IPS-NIHi11 (cell line): ENCODE measurements at regions not wholly inside any gene's neighbourhood (a gene's known extent, or its start where the extent isn't known, plus 50 kb on each side); places are given as distances from the start of the nearest gene placed in this dataset.

Experiments used
- DNase-seq: peaks from one replicate; pipeline ENCODE4 v3.0.0; 2012; ENCODE audit warnings: mixed read lengths, low spot score

DNA sequence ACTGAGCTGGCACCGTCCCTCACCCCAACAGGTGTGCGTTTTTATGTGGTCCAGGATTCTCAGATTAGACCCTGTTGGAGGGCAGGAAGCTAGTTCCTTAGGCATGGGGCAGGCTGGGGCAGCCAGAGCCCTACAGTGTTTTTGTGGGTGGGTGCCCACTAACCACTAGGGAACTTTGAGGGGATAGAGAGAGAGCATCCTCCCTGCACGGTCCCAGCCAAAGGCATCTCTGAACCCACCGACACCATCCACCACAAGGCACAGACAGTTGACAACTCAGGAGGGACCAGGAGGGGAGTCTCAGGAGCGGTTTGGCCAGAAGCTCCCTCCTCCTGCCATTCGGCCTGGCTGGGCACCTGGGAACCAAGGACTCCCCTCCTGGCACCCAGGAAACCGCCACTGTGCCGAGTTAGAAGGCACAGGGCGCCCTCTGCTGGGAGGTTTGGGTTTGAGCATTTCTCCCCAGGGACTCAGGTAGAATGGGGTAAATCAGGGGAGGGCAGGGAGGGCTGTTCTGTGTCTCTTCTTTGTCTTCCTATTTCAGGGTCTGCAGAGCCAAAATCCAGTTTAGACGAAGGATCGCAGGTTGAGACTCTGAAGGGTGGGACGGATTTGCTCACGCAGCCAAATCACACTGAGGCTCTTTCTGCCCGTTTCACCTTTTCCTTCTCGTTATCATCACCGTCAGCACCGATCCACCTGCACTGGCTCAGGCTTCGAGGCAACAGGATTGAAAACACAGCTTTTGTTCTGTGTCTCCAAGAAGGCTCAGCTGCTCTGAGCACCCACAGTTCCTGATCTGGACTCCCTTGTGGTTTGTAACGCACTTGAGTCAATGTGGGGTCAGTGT lies 84.8 kb upstream of the COL13A1 start:
- DNase-seq: peak; percentile 87

DNA sequence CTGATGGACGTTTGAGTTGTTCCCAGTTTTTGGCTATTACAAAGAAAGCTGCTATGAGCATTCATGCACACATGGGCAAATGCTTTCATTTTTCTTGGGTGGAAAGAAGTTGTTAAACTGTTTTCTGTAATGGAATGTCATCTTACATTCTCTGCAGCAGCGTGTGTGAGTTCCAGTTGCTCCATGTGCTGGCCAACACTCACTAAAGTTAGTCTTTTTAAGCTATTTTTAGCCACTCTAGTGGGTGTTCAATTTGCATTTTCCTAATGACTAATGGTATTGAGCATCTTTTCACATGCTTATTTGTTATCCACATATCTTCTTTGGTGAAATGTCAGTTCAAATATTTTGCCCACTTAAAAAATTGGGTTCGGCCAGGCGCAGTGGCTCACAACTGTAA lies 82.8 kb upstream of the COL13A1 start:
- no peak for DNase-seq

DNA sequence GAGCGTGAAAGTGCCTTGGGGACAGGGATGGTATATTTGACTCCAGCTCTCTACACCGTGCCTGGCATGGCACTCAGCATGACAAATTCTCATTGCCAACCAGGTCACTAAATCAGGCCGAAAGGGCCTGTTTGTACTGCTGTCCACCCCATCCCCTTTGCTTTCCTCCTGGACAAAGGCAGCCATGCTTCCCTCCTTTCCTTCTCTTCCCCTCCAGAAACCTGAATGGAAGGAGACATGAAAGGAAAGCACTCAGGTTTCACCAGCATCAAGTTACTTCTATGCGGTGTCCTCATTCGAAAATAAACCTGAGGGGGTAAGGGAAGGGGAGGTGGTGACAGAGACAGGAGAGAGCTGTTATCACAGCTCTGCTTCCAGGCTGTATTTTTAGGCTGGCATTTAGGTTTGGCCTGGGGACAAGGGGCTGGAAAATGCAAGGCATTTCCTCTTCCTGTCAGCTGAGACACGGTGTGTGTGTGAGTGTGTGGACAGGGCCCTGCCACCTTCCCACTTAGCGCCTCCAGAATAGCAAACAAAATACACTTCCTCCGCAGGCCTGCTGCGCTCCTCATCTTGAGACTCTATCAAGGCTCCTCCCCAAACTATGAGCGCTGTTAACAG lies 79.9 kb upstream of the COL13A1 start:
- DNase-seq: peak; percentile 51

DNA sequence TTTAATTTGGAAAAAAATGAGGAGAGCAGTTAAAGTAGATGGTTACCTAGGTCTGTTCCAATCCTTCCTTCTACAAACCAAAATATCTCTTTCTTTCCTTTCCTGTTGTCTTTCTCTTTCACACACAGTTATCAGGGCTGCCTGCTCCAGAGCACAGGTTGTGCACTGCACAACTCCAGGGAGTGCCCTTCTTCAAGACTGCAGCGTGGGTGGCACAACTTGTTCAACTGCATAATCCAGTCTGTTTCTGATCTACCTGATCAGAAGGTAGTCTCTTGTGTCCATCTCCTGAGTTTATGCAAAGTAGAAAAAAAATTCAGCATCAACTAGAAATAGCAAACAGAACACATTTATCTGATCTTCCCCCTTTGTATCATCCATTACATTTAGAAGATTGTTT lies 78.1 kb upstream of the COL13A1 start:
- DNase-seq: no peak

DNA sequence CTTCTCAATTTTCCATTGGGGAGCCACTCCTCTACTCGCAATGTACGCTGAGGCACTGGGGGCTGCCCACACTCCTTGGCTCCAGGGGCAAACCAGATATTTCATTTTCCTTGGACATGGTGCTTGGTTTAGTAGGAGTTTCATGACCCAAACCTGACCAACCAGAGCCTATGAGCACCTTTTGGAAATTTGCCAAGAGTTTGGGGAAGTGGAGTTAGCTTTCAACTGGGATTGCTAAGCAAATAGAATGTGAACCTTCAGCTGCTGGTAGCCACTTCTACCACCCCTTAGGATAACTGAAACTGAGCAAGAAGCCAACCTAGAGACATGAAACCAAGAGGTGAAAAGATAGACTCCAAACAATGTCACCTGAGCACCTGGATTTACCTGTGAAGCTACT lies 74.9 kb upstream of the COL13A1 start:
- DNase-seq: no peak

DNA sequence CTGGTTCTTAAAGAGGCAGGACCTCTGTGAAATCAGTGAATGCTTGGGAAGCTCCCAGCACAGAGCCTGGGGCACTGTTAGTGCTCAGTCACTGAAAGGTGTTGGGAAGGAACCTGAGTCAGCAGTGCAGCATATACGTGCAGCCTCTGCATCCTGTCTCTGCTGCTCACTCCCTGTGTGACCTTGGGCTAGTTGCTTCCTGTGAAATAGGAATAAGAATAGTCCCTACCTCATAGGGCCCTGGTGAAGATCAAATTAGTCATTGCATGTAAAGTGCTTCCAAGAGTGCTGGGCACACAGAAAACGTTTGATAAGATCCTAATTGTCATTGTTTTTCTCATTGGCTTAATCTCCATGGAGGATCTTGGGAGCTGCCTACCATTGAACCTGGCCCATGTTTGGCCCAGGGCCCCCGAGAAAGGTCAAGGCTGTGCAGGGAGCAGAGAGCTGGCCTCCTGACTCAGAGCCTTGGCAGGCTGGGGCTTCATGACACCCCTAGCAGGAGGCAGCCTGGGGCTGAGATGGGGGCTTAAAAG lies 73.3 kb upstream of the COL13A1 start:
- DNase-seq: peak; percentile 38

DNA sequence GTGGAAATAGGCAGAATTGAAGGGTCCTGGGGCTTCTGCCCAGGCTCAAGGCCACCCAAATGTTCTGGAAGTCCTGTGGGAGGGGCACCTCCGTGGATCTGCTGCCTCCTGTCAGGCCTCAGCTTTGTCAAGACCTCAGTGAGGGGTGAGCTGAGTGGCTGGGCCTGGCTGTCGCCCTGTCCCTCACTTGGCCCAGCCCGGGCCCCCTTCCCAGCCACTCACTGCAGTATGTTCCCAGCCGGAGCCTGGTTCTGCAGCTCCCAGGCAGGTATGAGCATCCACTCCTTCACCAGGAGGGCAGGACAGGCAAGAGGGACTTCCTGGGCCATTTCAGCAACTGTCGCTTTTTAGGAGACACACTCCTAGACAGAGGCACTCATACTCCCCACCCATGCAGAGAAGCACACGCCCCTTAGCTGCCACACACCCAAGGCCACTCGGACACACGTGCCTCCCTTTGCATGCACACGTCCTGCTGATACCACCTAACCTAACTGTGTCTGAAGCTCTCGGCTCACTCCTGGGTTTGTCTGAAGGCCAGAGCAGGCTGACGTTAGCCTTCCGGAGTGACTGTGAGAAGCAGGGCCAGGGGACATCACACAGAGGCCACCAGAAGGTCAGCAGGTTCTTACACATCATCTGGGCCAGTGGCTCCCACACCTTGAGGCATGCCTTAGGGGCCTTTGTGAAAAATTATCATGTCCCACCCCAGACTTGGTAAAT lies 72.2 kb upstream of the COL13A1 start:
- DNase-seq: no peak

DNA sequence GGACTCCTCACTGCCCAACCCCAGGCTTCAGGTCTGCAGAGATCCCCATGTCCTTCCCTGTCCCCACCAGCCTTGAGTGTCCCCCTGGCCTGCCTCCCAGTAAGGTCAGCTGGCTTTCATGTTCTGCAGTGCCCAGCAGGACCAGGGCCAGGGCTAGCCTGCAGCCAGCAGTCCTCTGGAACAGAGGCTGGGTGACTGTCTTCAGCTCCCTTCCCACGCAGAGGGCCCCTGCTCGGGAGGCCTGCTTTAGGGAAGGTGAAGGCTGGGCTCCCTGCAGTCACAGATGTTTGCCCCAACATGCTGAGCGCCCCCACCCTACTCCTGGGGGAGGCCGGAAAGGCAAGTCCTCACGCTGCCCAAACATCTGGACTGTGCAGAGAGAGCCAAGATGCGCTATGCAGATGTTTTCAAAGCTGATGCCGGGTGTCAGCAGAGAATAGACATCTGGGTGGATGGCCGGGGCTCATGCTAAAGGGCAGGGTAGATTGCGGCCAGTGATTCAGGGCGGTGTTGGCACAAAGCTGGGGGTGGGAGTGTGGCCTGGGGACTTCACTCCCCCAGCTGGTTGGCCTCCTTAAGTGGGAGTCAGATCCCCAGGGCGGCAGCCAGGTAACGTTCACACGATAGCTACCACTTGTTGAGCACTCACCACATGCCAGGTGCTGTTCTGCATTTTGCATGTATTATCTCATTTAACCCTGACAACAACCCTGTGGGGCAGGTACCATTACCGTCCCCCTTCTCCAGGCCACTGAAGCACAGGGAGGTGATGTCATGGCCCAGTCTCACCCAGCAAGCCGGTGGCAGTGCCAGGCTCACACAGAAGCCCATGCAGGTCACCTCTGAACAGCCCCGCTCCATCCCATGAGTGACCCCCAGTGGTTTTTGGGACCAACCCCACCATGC lies 71.2 kb upstream of the COL13A1 start:
- DNase-seq: no peak

DNA sequence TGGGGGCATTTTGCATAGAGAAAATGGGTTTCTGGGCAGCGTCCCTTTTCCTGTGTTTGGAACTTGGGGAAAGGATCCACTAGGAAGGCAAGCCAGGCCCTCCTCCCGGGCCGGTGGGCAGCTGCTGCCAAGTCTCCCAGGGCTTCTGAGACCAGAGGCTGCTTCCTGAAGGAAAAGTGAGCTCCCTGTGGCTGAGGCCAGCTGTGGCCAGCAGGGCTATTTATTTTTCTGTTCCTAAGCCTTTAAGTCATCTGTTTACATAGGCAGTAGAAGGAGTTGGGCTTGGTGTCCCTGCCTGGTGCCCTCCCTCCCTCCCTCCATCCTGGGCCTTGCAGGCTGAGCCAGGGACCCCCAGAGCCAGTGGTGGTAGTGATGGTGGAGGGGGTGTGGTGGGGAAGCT lies 70.5 kb upstream of the COL13A1 start:
- DNase-seq: peak; percentile 31

DNA sequence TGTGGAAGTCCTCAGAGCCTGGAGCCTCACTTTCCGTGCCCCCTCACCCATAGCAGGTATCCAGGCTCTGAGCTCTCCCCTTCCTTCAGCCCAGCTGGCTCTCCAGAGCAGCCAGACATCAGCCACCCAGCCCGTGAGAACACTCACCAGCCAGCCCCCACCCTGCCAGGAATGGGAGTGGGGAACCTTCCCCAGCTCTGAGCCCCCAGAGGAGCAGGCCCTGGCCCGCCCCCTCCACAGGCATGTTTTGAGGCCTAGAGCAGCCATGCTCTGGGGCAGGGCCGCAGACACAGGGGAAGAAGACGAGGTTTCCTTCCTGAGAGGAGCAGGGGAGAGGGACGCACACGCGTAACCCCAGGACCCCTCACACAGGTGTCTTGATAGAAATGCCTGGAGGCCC lies 70.0 kb upstream of the COL13A1 start:
- no peak for DNase-seq

DNA sequence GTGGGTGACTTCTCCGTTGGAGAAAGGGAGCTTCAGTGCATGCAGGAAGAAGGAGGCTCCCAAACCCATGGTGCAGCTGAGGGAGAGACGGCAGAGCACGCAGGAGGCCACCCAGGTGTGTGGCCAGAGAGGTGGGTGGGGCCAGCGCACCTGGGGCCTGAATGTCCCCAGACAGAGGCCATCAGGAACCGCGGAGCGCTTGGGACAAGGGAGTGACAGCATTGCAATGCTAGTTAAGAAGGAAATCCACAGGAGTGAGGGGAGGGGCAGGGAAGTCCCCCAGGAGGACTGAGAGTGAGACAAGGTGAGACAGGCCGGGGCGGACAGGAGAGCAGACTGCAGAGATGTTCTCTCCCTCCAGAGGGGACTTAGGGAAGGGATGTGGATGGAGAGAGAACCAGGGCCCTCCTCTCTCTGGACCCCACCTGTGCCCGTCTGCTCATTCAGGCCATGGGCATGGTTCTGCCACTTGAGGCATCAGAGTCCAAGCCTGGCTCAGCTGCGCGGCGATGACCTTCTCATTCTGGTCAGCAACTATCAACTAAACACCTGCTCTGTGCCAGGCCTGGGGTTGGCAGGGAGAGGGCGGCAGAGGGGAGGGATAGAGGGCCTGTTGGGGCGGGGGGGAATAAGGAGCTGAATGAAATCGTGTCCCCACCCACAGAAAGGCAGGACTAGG lies 69.4 kb upstream of the COL13A1 start:
- DNase-seq: no peak

DNA sequence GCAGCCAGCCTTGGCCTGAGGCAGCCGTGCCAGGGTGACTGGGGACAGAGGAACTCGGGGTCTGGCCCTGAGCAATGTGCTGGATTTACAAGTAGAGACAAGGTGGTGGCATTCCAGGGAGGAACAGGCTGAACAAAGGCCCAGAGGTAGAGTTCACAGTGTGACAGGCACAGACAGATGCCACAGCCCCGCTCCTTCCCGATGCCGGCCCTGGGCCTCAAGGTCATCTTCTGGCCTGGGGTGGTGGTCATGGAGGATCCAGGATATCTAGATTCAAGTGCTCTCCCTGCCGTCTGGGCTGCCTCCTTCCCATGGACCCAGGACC lies 68.9 kb upstream of the COL13A1 start:
- no peak for DNase-seq

DNA sequence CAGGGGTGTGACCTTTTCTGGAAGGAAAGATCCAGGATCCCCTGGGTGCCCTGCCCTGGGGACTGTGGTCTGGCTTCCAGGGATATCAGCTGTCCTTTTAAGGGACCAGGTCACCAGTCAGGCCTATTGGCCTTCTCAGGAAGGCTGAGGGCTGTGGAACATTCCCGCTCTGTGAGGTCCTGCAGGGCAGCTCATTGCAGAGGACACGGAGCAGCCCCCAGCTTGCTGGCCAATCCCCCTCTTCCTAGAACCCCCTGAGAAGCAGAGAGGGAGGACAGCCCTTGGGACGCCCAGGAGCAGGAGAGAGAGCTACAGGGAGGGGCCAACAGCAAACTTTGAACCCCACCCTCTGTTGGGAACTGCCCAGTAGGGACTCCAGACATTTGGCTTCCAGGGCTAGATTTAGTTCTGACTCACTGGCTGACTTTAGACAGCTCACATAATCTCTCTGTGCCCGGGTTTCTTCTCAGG lies 67.9 kb upstream of the COL13A1 start:
- no peak for DNase-seq

DNA sequence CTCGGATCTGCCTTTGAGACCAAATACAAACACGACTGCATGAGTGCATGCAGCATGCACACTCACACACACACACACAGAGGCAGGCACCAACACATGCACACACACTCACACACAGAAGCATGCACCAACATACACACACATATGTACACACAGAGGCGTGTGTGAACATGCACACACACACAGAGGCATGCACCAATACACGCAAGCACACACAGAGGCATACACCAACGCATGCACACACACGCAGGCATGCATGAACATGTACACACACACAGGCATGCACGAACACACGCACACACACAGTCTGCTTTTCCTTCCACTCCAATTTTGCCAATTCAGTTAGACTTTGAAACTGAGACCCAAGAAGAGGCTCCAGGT lies 67.3 kb upstream of the COL13A1 start:
- DNase-seq: no peak

DNA sequence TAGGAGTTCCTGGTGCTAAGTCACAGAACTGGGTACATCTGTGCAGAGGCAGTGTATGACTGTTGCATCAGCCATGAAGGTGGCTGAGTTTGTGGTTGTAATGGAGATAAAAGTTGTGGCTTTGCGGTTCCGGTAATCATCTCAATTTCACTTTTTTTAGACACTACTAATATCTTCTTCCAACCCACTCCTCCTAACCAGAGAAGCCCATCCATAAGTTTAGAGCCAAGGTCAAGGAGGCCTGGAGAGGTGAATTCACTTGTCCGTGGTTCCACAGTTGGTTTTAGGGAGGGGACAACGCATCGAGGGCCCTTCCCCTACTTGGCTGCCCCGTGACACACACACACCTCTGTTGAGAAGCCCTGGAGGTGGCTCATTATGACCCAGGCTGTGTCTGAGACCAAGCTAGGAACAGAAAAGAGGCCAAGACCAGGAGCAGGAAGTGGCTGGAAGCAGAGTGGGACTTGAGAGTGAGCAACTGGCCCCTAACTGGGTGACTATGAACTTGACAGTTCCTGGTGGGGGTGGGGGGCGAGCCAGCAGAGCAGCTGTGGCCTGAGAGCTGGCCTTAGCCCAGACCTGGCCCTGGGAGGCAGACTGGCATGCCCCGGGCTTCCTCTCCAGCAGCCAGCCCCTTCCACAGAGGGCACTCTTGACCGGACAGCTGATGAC lies 66.8 kb upstream of the COL13A1 start:
- no peak for DNase-seq

DNA sequence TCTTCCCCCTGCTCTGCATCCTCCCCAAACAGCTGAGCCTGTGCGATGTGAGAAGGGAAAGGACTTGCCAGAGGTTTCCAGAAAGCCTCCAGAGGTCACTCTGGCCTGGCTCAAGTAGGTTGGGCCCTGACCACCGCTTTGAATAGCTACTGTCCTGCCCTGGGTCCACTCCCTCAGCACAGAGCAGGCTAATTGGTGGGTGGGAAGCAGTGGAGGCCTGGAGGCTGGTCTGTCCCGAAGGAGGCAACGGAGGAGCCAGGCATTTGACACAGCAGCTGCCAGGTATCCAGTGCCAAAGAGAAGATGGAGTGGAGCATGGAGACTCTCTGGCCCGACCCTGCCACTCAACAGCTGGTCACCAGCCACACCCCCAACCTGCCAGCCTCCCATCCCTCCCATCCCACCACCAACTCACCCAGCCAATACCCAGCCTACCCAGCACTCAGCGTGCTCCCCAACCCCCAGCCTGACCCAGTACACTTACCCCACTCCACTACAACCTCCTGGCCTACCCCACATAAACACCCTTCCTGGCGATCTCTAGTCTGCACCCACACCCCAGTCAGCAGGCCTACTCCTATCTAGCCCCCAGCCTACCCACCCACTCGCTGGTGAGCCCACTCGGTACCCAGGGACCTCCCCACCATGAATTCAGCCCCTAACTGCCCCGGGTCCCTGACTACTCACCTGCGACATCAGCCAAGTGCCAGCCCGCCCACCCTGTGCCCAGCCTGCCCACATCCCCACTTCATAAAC lies 64.6 kb upstream of the COL13A1 start:
- DNase-seq: no peak

DNA sequence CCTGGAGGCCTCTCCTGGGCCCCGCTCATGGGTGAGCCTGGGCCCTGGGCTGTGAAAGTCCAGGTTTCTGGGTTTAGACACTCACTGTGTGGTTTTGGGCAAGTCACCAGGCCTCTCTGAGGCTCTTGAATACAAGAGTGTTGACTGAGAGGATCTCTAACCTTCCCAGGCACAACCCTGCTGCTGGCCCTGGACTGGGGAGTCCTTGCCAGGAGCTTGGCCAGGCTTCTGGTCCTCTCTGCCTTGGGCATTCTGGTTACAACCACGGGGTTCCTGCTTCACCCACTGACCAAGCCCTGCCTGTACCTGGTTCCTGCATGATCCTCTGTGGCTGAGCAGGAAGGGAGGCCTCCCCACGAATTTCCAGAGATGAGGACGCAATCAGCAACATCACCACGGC lies 63.6 kb upstream of the COL13A1 start:
- DNase-seq: no peak

DNA sequence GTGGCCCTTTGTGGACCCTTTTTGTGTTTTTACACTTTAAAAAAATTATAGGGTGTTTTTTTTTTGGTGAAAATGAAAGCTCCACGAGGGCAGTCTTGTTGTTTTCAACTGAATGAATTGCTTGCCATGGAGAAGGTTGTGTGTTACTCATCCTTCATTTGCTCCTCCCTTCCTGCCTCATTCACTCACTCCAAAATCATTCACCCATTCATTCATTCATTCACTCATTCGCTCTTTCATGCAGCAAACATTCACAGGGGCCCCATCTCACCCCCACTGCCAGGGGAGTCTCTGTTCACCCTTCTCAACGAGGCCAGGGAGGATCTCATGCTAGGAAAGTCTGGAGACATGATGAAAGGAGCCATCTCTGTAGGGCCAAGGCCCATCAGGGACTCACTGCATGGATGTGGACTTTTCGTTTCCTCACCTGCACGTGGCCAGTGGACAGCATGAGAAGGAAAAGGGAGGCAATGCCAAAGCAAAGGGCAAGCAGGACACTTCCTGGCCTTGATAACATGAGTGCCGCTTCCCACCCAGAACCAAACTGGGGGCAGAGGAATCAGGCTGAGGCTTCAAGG lies 62.8 kb upstream of the COL13A1 start:
- no peak for DNase-seq

DNA sequence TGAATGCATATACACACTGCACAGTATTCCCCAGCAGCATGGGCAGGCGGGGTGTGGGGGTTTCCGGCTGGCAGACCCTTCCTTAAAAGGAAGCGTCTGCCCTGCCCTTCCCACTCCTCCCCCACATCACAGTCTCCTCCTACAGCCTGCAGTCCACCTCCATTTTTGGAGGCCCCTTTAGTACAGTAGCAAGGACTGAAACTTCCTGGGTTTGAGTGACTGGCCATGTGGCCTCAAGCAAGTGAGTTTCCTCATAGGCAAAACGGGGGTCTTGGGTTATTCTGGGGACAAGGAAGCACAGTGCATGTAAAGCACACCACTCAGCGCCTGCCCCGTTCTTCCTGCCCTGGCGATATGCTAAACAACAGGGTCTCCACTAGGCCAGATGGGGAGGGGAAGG lies 62.1 kb upstream of the COL13A1 start:
- DNase-seq: peak; percentile 64

DNA sequence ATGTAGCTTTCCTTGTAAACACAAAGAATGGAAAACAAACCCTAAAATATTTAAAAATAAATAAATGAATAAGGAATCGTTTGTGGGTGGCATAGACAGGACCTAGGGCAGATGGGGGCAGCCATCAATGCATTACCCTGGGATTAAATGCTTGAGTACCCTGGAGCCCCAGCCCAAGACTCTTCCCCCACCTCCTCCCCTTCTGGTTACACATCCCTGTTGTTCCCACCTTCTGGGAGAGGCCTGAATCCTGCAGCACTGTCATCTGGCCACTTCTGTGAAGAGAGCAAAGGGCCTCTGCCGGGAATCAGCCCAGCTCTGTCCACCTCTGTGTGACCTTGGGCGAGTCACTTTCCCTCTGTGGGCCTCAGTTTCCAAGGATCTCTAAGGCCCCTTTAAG lies 61.6 kb upstream of the COL13A1 start:
- DNase-seq: no peak
